Uterus (tissue), 2 donors: ENCODE measurements at regions not wholly inside any gene's neighbourhood (a gene's known extent, or its start where the extent isn't known, plus 50 kb on each side); places are given as distances from the start of the nearest gene placed in this dataset.

Experiments
- CTCF ChIP-seq, 4 experiments: fragments of 200-600 bp in 2 of 4; fragments of 450-650 bp in 2 of 4; sonication (generic) in 2 of 4; IDR thresholded peaks; one replicate each; pipeline ENCODE4 v1.5.1; 2016 to 2019; ENCODE audit warnings: antibody characterized with exemption in 4 of 4, mild to moderate bottlenecking in 2 of 4, moderate library complexity in 1 of 4
- POLR2A ChIP-seq, 2 donors: fragments of 450-650 bp; IDR thresholded peaks; one replicate each; pipeline ENCODE4 v1.6.1; 2016; ENCODE audit warnings: antibody characterized with exemption in 2 of 2, mild to moderate bottlenecking in 1 of 2, moderate library complexity in 1 of 2

- TF ChIP-seq CTCF (IDR thresholded peaks at IDR 0.05) (no peak), POLR2A (IDR thresholded peaks at IDR 0.05) (no peak)
Observed at GRCh38 chr3:40658305-40658704, 133.5 kb downstream of the ZNF621 start.
